BJ (cell line): ENCODE measurements at regions not wholly inside any gene's neighbourhood (a gene's known extent, or its start where the extent isn't known, plus 50 kb on each side); places are given as distances from the start of the nearest gene placed in this dataset.

Experiments
- CTCF ChIA-PET: fragments of 350-600 bp; formaldehyde crosslinking; extraction: SDS; loops from one replicate; lab custom pipeline; 2021; ENCODE audit warnings: antibody characterized with exemption, inconsistent platforms; lab: Yijun Ruan, JAX
- POLR2A ChIA-PET: fragments of 300-600 bp; sonication (Branson Sonifier 250); formaldehyde crosslinking; extraction: SDS; loops from one replicate; lab custom pipeline; 2021; ENCODE audit warnings: antibody characterized with exemption; lab: Charles Lee
- DNase-seq: peaks from one replicate; pipeline ENCODE4 v3.0.0-alpha.2; 2011; ENCODE audit warnings: low read depth
- H3K27me3 ChIP-seq: 2 replicates; pipeline ENCODE4 v1.6.0; 2011; ENCODE audit warnings: low read length; ENCODE audit not compliant: control insufficient read depth, insufficient read depth
- H3K36me3 ChIP-seq: 2 replicates; pipeline ENCODE4 v1.5.1; 2011; ENCODE audit warnings: low read length; ENCODE audit not compliant: control insufficient read depth, insufficient read depth
- H3K4me3 ChIP-seq: 2 replicates; pipeline ENCODE4 v1.5.1; 2011; ENCODE audit warnings: low read depth, mild to moderate bottlenecking, control low read depth, low read length
- CTCF ChIP-seq: IDR thresholded peaks from 2 replicates; pipeline ENCODE4 v1.5.1; 2011; ENCODE audit warnings: low read depth, mild to moderate bottlenecking, control low read depth, inconsistent platforms, low read length, moderate library complexity; ENCODE audit not compliant: insufficient read depth

- CTCF ChIA-PET: interaction anchor here (0.6 to 1.0 kb wide), 2 partner anchors 19 to 227 kb away, joined by 3 read pairs; no protein-coding TSS in a partner anchor
Observed at GRCh38 chr10:113226399-113226798, 276.4 kb downstream of the TCF7L2 start.

GRCh38 chr10:113226831-113227445 is 276.9 kb downstream of the TCF7L2 start:
- Histone ChIP-seq H3K36me3 (no peaks in the 10 kb centered on the region), H3K4me3 (no peak overlapping the region), H3K27me3 (peaks cover 2% of the 10 kb centered on the region; the same call in 1 of the 2 replicates)
- CTCF ChIA-PET: interaction anchor here (0.6 kb wide), 1 partner anchor 18 kb away, joined by 3 read pairs; no protein-coding TSS in a partner anchor
- POLR2A ChIA-PET: no interaction called here
- TF ChIP-seq CTCF: no peak
- DNase-seq: no peak

More at GRCh38 chr10:113226399-113226798, 276.4 kb downstream of the TCF7L2 start:
- TF ChIP-seq CTCF: no peak
- no peak for DNase-seq
- Histone ChIP-seq H3K27me3 (peaks cover 3% of the 10 kb centered on the region; the same call in 1 of the 2 replicates), H3K36me3 (no peaks in the 10 kb centered on the region), H3K4me3 (no peak overlapping the region)
- POLR2A ChIA-PET: no interaction called here

- peak; percentile 23 for DNase-seq
- H3K27me3 ChIP-seq: peaks cover 3% of the 10 kb centered on the region; the same call in 1 of the 2 replicates
- no peaks in the 10 kb centered on the region for H3K36me3 ChIP-seq
- H3K4me3 ChIP-seq: no peak overlapping the region
- no peak for TF ChIP-seq CTCF
- ChIA-PET POLR2A (no interaction called here), CTCF (interaction anchor here (0.6 to 1.2 kb wide), 4 partner anchors 10 to 306 kb away, joined by 3 to 4 read pairs (median 3); no protein-coding TSS in a partner anchor)
Observed at GRCh38 chr10:113228530-113228929, 278.5 kb downstream of the TCF7L2 start.

- Histone ChIP-seq H3K4me3 (no peak overlapping the region), H3K27me3 (peaks cover 6% of the 10 kb centered on the region), H3K36me3 (no peaks in the 10 kb centered on the region)
- no peak for TF ChIP-seq CTCF
- POLR2A ChIA-PET: no interaction called here
- CTCF ChIA-PET: no interaction called here
- no peak for DNase-seq
Observed at GRCh38 chr10:113230011-113230610, 280.1 kb downstream of the TCF7L2 start.

GRCh38 chr10:113232928-113233511 is 283.0 kb downstream of the TCF7L2 start:
- DNase-seq: no peak
- TF ChIP-seq CTCF: no peak
- Histone ChIP-seq H3K4me3 (no peak overlapping the region), H3K27me3 (peaks cover 6% of the 10 kb centered on the region), H3K36me3 (no peaks in the 10 kb centered on the region)
- CTCF ChIA-PET: interaction anchor here (1.0 to 1.1 kb wide), 2 partner anchors 9 to 12 kb away, joined by 3 to 4 read pairs; no protein-coding TSS in a partner anchor
- POLR2A ChIA-PET: interaction anchor here (0.6 kb wide), 1 partner anchor 345 kb away, joined by 23 read pairs; no protein-coding TSS in a partner anchor
